Panc1 (cell line): ENCODE measurements at regions not wholly inside any gene's neighbourhood (a gene's known extent, or its start where the extent isn't known, plus 50 kb on each side); places are given as distances from the start of the nearest gene placed in this dataset.

Source experiments
- ATAC-seq: fragments of 200-7000 bp; cut with Tn5 transposase; 2 replicates; pipeline ENCODE4 v1.9.1; 2020; ENCODE audit warnings: mild to moderate bottlenecking, moderate library complexity
- BruUV-seq: library from RNA; stranded (reverse); fragments of 400-500 nt; replicated peaks from 2 replicates; lab custom pipeline; 2021; lab: Mats Ljungman, UMichigan
- CTCF ChIA-PET: fragments of 300-600 bp; sonication (Branson Sonifier 250); formaldehyde crosslinking; loops from one replicate; lab custom pipeline; 2022; ENCODE audit warnings: antibody characterized with exemption; lab: Charles Lee
- POLR2A ChIA-PET: fragments of 300-600 bp; sonication (Branson Sonifier 250); formaldehyde crosslinking; loops from one replicate; lab custom pipeline; 2022; ENCODE audit warnings: antibody characterized with exemption; lab: Charles Lee
- DNase-seq: peaks from one replicate; pipeline ENCODE4 v3.0.0-alpha.2; 2010; ENCODE audit warnings: low read depth, low spot score
- H3K27ac ChIP-seq: 2 replicates; pipeline ENCODE4 v1.5.1; 2011; ENCODE audit warnings: mild to moderate bottlenecking, low read length, inconsistent platforms
- H3K27me3 ChIP-seq: fragments of 200-500 bp; sonication (Bioruptor generic); 2 replicates; pipeline ENCODE4 v1.6.0; 2014; ENCODE audit warnings: low read length, inconsistent platforms; ENCODE audit not compliant: control insufficient read depth, insufficient read depth
- H3K36me3 ChIP-seq: fragments of 200-500 bp; sonication (Bioruptor generic); 2 replicates; pipeline ENCODE4 v1.5.1; 2014; ENCODE audit warnings: inconsistent platforms, mild to moderate bottlenecking, low read length, moderate library complexity; ENCODE audit not compliant: control insufficient read depth, insufficient read depth
- H3K4me1 ChIP-seq: 2 replicates; pipeline ENCODE4 v1.5.1; 2011; ENCODE audit warnings: inconsistent platforms, mild to moderate bottlenecking, low read length, moderate library complexity; ENCODE audit not compliant: control insufficient read depth, insufficient read depth
- H3K4me3 ChIP-seq, 2 experiments: 2 replicates each; pipeline ENCODE4 v1.5.1; 2011 to 2012; ENCODE audit warnings: low read depth in 2 of 2, low read length in 2 of 2, mild to moderate bottlenecking in 2 of 2, inconsistent platforms in 1 of 2, moderate library complexity in 1 of 2
- H3K9me3 ChIP-seq: fragments of 200-500 bp; sonication (Bioruptor generic); 2 replicates; pipeline ENCODE4 v1.5.1; 2014; ENCODE audit warnings: low read depth, mild to moderate bottlenecking, inconsistent platforms, low read length, moderate library complexity; ENCODE audit not compliant: control insufficient read depth, insufficient read depth
- POLR2AphosphoS5 ChIP-seq: IDR thresholded peaks from 2 replicates; pipeline ENCODE4 v1.6.1; 2012; ENCODE audit warnings: mild to moderate bottlenecking, low read depth, low read length, moderate library complexity
- SIN3A ChIP-seq: IDR thresholded peaks from 2 replicates; pipeline ENCODE4 v1.6.1; 2012; ENCODE audit warnings: low read depth, mild to moderate bottlenecking, low read length, moderate library complexity, borderline replicate concordance; ENCODE audit not compliant: insufficient read depth
- TCF7L2 ChIP-seq: IDR thresholded peaks from 2 replicates; pipeline ENCODE4 v1.6.1; 2011; ENCODE audit warnings: mild to moderate bottlenecking, low read depth, low read length, inconsistent platforms
- in situ Hi-C: cut with HindIII; loops from 2 replicates; pipeline ENCODE4 v1.10.0; 2016; ENCODE audit warnings: low sequenced_read_pairs, low pct_unique_long_range_greater_than_20kb
- intact Hi-C: fragments of 100-400 bp; cut with micrococcal nuclease; formaldehyde crosslinking; loops from one replicate; pipeline ENCODE4 v1.10.0; 2022; ENCODE audit not compliant: unreplicated experiment
- TF ChIP-seq, protein P1 (sequence below): fragments of 450-650 bp; IDR thresholded peaks from 2 replicates; pipeline ENCODE4 v1.5.1; 2017; ENCODE audit warnings: mild to moderate bottlenecking
- TF ChIP-seq, protein P2 (sequence below), 2 experiments: IDR thresholded peaks; 2 replicates each; pipeline ENCODE4 v1.6.1; 2011 to 2012; ENCODE audit warnings: low read depth in 2 of 2, control low read depth in 1 of 2, low read length in 1 of 2, mild to moderate bottlenecking in 1 of 2, moderate library complexity in 1 of 2; ENCODE audit not compliant: insufficient read depth in 1 of 2

DNA sequence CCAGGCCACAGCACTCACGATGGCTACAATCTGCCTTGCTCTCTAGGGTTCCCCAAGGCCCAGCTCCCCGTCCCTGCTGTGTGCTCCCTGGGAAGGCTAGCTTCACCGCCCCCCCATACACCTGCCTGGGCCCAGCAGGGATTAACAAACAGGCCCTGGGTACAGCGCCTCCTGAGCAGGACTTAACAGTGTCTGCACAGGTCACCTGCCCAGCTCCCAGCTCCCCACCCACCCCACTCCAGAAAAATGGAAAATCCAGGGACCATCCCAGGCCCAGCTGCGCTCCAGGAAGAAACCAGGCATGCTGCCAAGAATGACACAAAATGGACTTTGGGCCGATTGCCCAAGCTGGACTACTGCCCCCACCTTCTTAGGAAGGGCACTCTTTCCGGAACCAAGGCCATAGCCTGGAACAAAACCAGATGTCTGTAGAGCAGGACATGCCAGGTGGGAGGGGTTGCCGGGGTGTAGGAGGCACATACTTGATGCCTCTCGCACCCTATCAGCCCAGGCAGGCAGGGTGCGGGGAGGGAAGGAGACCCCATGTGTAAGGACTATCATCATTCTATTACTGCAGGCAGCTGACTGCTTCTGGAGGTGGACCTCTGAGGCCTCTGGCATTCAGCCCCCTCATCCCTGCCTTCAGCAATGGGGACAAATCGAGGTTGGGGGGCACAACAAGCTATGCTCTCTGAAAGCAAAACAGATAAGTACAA lies 104.9 kb downstream of the SNX5 start:
- H3K36me3 ChIP-seq: no peaks in the 10 kb centered on the region
- ChIA-PET CTCF (no interaction called here), POLR2A (no interaction called here)
- H3K4me1 ChIP-seq: peaks cover 4% of the 10 kb centered on the region; the same call in 1 of the 2 replicates
- H3K4me3 ChIP-seq: no peak overlapping the region
- no TSS peak for BruUV-seq
- no peak for TF ChIP-seq SIN3A
- no peak for TF ChIP-seq POLR2AphosphoS5
- TF ChIP-seq, protein P1, sequence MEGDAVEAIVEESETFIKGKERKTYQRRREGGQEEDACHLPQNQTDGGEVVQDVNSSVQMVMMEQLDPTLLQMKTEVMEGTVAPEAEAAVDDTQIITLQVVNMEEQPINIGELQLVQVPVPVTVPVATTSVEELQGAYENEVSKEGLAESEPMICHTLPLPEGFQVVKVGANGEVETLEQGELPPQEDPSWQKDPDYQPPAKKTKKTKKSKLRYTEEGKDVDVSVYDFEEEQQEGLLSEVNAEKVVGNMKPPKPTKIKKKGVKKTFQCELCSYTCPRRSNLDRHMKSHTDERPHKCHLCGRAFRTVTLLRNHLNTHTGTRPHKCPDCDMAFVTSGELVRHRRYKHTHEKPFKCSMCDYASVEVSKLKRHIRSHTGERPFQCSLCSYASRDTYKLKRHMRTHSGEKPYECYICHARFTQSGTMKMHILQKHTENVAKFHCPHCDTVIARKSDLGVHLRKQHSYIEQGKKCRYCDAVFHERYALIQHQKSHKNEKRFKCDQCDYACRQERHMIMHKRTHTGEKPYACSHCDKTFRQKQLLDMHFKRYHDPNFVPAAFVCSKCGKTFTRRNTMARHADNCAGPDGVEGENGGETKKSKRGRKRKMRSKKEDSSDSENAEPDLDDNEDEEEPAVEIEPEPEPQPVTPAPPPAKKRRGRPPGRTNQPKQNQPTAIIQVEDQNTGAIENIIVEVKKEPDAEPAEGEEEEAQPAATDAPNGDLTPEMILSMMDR: no peak
- TF ChIP-seq TCF7L2: no peak
- TF ChIP-seq, protein P2, sequence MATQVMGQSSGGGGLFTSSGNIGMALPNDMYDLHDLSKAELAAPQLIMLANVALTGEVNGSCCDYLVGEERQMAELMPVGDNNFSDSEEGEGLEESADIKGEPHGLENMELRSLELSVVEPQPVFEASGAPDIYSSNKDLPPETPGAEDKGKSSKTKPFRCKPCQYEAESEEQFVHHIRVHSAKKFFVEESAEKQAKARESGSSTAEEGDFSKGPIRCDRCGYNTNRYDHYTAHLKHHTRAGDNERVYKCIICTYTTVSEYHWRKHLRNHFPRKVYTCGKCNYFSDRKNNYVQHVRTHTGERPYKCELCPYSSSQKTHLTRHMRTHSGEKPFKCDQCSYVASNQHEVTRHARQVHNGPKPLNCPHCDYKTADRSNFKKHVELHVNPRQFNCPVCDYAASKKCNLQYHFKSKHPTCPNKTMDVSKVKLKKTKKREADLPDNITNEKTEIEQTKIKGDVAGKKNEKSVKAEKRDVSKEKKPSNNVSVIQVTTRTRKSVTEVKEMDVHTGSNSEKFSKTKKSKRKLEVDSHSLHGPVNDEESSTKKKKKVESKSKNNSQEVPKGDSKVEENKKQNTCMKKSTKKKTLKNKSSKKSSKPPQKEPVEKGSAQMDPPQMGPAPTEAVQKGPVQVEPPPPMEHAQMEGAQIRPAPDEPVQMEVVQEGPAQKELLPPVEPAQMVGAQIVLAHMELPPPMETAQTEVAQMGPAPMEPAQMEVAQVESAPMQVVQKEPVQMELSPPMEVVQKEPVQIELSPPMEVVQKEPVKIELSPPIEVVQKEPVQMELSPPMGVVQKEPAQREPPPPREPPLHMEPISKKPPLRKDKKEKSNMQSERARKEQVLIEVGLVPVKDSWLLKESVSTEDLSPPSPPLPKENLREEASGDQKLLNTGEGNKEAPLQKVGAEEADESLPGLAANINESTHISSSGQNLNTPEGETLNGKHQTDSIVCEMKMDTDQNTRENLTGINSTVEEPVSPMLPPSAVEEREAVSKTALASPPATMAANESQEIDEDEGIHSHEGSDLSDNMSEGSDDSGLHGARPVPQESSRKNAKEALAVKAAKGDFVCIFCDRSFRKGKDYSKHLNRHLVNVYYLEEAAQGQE (IDR thresholded peaks at IDR 0.05; ENCODE audit: insufficient read depth in 1 of 2, low read depth in 2 of 2, low read length in 1 of 2): no peak
- in situ Hi-C loops: no loop called here
- intact Hi-C loops: no loop called here
- no peak overlapping the region for H3K27ac ChIP-seq
- no peak for DNase-seq
- H3K27me3 ChIP-seq: no peaks in the 10 kb centered on the region
- no peak for ATAC-seq
- H3K9me3 ChIP-seq: no peaks in the 10 kb centered on the region

DNA sequence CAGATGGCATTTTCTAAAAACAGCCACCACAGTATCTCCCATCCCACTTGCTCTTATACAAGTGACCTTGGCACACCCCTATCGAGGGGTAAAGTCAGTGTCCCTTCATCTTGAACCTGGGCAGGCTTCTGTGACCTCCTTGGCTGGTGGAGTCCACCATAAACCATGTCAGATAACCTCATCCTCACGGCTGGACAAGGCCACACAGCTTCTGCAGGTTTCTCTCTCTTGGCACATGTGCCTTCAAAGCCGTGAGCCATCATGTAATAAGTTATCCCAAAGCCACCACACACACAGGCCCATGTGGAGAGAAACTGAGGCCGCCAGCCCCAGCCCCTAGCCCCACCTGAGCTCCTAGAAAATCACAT lies 105.4 kb downstream of the SNX5 start:
- CTCF ChIA-PET: no interaction called here
- intact Hi-C loops (no loop called here), in situ Hi-C loops (no loop called here)

More for the DNA sequence above, 105.4 kb downstream of the SNX5 start:
- no peak overlapping the region for H3K4me3 ChIP-seq
- H3K27ac ChIP-seq: no peak overlapping the region
- no peak for DNase-seq
- H3K36me3 ChIP-seq: no peaks in the 10 kb centered on the region
- TF ChIP-seq TCF7L2: no peak
- TF ChIP-seq SIN3A: no peak
- no peak for TF ChIP-seq POLR2AphosphoS5
- TF ChIP-seq, protein P1: no peak
- TF ChIP-seq, protein P2 (IDR thresholded peaks at IDR 0.05; ENCODE audit: insufficient read depth in 1 of 2, low read depth in 2 of 2, low read length in 1 of 2): no peak
- H3K27me3 ChIP-seq: no peaks in the 10 kb centered on the region
- peaks cover 4% of the 10 kb centered on the region; the same call in 1 of the 2 replicates for H3K4me1 ChIP-seq
- ATAC-seq: no peak
- POLR2A ChIA-PET: no interaction called here
- H3K9me3 ChIP-seq: no peaks in the 10 kb centered on the region
- BruUV-seq: no TSS peak
